GM10847 (cell line): ENCODE measurements at regions not wholly inside any gene's neighbourhood (a gene's known extent, or its start where the extent isn't known, plus 50 kb on each side); places are given as distances from the start of the nearest gene placed in this dataset.

Source experiments
- POLR2A ChIP-seq: IDR thresholded peaks from 2 replicates; pipeline ENCODE4 v1.6.1; 2011; ENCODE audit not compliant: insufficient read length; ENCODE audit errors: extremely low read depth

DNA sequence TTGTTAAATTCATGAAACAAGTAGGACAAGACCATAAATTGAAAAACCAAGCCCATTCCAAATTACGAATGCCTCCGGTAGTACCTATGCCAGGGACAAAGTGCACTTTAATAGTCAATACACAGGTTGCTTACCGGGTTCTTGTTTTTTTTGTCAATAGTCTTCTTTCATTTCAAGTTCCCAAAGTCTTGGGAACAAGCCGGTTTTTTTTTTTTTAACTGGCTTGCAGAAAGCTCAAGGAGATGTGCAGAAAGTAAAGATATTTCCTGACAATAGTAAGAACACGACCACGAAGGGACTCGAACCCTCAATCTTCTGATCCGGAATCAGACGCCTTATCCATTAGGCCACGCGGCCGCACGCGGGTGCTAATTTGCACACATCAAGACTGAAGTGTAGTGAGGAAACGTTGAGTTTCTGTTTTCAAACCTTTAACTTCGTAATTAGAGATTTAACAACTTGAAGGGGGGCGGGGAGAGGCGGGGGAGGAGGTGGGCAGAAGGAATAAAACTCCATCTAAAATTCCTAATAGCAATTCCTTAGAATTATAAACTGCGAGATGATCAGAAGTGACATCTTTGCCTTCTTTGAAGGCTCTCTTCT is 181.0 kb downstream of the TRIM27 start:
- TF ChIP-seq POLR2A: no peak

DNA sequence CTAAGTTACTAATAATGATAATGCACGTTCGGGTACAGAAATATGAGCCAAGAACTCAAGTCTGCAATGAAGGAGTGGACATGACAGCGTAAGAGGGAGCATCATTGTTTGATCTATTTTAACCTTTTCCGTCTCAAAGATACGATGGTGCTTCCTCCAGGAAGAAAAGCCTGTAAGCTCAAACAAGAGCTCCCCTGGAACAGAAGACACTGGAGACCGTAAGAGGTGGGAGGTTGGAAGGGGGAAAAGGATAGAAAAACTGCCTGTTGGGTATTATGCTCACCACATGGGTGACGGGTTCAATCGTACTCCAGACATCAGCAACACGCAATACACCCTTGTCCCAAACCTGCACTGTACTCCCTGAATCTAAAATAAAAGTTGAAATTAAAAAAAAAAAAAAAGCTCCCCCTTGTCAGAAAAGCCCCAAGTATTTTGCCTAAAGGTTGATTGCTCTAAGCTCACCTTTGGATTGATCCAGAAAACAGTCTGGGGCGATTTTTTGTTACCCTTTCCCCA is 180.5 kb downstream of the TRIM27 start:
- no peak for TF ChIP-seq POLR2A

GRCh38 chr6:28747083-28747630 is 176.6 kb downstream of the TRIM27 start:
- no peak for TF ChIP-seq POLR2A

DNA sequence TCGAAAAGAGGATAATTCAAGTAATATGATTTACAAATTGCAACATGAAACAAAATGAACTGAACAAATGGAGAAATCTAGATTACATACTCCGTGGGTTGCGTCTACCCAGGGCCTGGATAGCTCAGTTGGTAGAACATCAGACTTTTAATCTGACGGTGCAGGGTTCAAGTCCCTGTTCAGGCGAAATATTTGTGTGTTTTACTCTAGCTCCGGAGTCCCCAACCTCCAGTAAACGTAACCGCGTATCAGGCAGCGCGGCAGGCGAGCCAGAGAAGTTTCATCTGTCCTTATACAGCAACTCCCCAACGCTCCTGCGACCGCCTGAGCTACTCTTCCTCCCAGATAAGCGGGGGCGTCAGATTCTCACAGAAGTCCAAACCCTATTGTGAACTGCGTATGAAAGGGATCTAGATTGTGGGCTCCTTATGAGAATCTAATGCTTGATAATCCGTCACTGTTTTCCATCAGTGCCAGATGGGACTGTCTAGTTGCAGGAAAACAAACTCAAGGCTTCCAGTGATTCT is 176.1 kb downstream of the TRIM27 start:
- no peak for TF ChIP-seq POLR2A

DNA sequence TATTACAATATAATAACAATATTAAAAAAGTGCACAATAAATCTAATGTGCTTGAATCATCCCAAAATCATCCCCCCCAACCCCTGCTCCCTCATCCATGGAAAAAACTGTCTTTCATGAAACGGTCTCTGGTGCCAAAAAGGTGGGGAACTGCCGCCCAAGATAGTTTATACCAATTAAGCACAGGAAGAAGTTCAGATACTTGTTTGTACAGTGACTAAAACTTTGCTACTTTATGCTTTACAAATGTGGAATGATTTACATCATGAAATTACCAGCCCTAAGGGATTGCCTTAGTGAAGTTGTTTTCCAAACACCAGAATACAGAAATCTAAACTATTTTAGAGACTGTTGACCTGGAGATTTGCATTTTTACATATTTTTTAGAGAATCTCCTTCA is 175.6 kb downstream of the TRIM27 start:
- TF ChIP-seq POLR2A: no peak

GRCh38 chr6:28750926-28751458 is 172.8 kb downstream of the TRIM27 start:
- no peak for TF ChIP-seq POLR2A

DNA sequence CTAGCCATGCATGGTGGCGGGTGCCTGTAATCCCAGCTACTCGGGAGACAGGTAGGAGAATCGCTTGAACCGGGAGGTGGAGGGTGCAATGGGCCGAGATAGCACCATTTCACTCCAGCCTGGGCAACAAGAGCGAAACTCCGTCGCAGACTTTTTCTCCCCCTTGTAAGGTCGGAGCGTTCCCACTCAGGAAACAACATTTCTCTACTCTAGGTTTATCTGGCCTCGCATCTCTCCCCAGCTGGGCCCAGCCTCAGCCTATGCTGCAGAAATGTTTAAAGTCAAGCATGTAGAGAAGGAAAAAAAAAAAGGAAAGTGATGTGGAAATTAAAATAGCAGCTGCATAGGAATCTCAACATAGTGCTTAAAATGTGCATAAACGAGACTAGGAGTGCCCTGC is 172.3 kb downstream of the TRIM27 start:
- no peak for TF ChIP-seq POLR2A

DNA sequence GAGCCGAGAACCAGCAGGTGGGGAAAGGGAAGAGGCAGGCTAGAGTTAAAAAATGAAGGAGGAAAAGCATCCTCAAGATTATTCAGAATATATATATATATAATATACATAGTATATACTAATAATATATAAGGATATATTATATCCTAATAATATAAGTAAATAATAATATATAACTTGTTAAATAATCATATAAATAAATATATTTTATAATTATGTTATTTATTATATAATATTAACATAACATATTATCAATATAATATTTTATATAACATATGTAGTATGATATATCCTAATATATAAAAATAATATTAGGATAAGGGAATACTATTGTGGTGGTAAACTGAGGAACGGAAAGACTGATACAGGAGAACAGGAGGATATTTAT is 171.8 kb downstream of the TRIM27 start:
- no peak for TF ChIP-seq POLR2A

DNA sequence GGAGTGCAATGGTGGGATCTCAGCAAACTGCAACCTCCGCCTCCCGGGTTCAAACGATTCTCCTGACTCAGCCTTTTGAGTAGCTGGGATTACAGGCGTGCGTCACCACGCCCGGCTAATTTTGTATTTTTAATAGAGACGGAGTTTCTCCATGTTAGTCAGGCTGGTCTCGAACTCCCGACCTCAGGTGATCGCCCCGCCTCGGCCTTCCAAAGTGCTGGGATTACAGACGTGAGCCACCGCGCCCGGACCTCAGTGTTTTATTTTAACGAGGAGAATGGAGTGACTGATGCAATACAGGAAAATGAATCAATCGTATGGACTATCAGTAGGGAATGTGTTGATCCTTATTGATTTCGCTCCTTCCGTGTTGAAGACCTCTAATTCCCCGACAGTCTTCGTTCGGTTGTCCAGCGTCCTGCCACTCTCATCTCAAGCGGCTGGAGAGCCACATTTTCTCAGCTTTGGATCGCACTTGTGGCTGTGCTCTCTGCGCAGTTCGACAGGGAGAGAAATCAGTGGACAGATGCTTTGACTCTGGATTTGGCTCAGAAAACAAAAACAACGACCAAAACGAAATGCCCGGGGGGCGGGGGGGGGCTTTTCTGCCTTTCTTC is 166.2 kb downstream of the TRIM27 start:
- no peak for TF ChIP-seq POLR2A

DNA sequence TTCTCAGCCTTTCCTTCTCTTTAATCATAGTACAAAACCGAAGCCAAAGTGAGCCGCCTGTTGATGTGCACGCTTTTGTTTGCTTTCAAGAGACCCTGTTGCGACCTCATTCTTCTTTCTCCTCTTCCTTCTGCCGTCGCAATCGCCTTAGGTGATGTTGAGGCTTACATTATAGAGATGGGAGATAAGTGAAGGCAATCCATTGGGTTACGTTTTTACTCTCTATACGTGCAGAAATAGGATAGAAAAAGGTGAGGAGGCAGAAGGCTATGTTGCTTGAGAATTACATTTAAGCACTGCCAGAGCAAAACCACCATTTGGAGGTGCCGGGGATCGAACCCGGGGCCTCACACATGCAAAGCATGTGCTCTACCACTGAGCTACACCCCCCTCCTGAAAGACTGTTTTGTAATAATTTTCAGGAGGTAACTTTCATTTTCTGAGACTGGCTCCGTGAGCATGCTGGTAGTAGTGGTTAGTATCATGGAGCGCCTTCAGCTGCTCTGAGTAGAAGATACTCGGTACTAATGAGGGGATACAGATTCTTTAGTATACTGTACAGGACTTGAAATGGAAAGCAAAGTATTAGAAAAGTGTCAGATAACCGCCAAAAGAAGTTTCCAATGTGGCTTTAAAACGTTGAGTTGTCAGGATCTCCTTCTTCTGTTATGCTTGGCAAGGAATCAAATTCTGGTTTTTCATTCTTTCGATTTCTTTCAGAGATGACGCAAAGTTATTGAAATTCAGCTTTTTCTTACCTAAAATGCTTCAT is 165.6 kb downstream of the TRIM27 start:
- no peak for TF ChIP-seq POLR2A

GRCh38 chr6:28758818-28759235 is 165.0 kb downstream of the TRIM27 start:
- no peak for TF ChIP-seq POLR2A

- TF ChIP-seq POLR2A: no peak
Observed at GRCh38 chr6:28764014-28764723, 159.6 kb downstream of the TRIM27 start.

DNA sequence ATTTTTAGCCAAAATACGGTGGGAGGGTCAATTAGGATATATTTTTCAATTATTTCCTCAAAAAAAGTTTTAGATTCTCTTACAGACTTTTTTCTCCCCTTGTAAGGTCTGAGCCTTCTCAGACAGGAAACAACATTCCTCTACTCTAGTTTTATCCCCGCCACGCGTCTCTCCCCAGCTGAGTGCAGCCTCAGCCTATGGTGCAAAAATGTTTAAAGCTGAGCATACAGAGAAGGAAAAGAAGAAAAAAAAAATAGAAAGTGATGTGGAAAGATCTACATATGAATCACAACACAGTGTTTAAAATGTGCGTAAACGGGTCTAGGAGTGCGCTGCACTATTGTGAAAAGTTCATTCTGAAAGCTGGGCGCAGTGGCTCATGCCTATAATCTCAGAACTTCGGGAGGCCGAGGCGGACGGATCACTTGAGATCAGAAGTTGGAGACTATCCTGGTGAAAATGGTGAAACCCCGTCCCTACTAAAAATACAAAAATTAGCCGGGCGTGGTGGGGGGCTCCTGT is 159.0 kb downstream of the TRIM27 start:
- no peak for TF ChIP-seq POLR2A

- TF ChIP-seq POLR2A: no peak
Observed at GRCh38 chr6:28765978-28766351, 157.8 kb downstream of the TRIM27 start.

GRCh38 chr6:28766426-28766825 is 157.4 kb downstream of the TRIM27 start:
- no peak for TF ChIP-seq POLR2A
